ENCODE measurements at regions not wholly inside any gene's neighbourhood (a gene's known extent, or its start where the extent isn't known, plus 50 kb on each side); places are given as distances from the start of the nearest gene placed in this dataset.
A peak's percentile ranks its signal among the peaks of the same experiment; 100 is the strongest.

GRCh38 chr5:174235221-174236011 is 189.9 kb downstream of the NSG2 start:
- DNase-seq = peak in 1 of 3 donors; percentile 63

- no peak for DNase-seq
Observed at GRCh38 chr5:174236070-174236469, 190.6 kb downstream of the NSG2 start.

- no peak for DNase-seq
Observed at GRCh38 chr5:174239718-174240117, 194.2 kb downstream of the NSG2 start.

- DNase-seq = no peak
Observed at GRCh38 chr5:174242573-174242972, 197.1 kb downstream of the NSG2 start.

GRCh38 chr5:174243904-174244303 is 198.4 kb downstream of the NSG2 start:
- no peak for DNase-seq

- peak; percentile 48 to 70 (median 50) for DNase-seq
Observed at GRCh38 chr5:174245516-174246075, 200.1 kb downstream of the NSG2 start.

- no peak for DNase-seq
Observed at GRCh38 chr5:174246743-174247142, 201.2 kb downstream of the NSG2 start.

GRCh38 chr5:174247301-174247700 is 201.8 kb downstream of the NSG2 start:
- DNase-seq = peak in 1 of 3 donors; percentile 35

GRCh38 chr5:174251305-174252000 is 205.9 kb downstream of the NSG2 start:
- DNase-seq = no peak

GRCh38 chr5:174252121-174252520 is 206.6 kb downstream of the NSG2 start:
- DNase-seq = no peak

- no peak for DNase-seq
Observed at GRCh38 chr5:174259696-174260420, 214.4 kb downstream of the NSG2 start.

GRCh38 chr5:174271316-174271715 is 225.8 kb downstream of the NSG2 start:
- DNase-seq = no peak

- DNase-seq = no peak
Observed at GRCh38 chr5:174272671-174273070, 227.2 kb downstream of the NSG2 start.

- no peak for DNase-seq
Observed at GRCh38 chr5:174273325-174273724, 227.8 kb downstream of the NSG2 start.

- DNase-seq = no peak
Observed at GRCh38 chr5:174275959-174276358, 230.5 kb downstream of the NSG2 start.

GRCh38 chr5:174281089-174281760 is 235.7 kb downstream of the NSG2 start:
- DNase-seq = no peak

GRCh38 chr5:174281855-174282254 is 236.3 kb downstream of the NSG2 start:
- DNase-seq = no peak

GRCh38 chr5:174282391-174282790 is 236.9 kb downstream of the NSG2 start:
- DNase-seq = no peak

GRCh38 chr5:174283211-174284005 is 237.9 kb downstream of the NSG2 start:
- DNase-seq = no peak

GRCh38 chr5:174284873-174285272 is 239.4 kb downstream of the NSG2 start:
- DNase-seq = no peak

GRCh38 chr5:174287761-174288160 is 242.3 kb downstream of the NSG2 start:
- no peak for DNase-seq

All from muscle of back (tissue), 3 donors.